Heart left ventricle (tissue), 16 donors: ENCODE measurements at regions not wholly inside any gene's neighbourhood (a gene's known extent, or its start where the extent isn't known, plus 50 kb on each side); places are given as distances from the start of the nearest gene placed in this dataset.

ENCODE experiments used
- ATAC-seq, 4 donors: fragments of 200-7000 bp; cut with Tn5 transposase; one replicate each; pipeline ENCODE4 v1.9.1; 2020 to 2022; ENCODE audit warnings: moderate library complexity in 4 of 4, mild to moderate bottlenecking in 3 of 4, moderate number of reproducible peaks in 1 of 4
- DNase-seq, 5 donors: peaks; one replicate each; pipeline ENCODE4 v3.0.0-alpha.2; 2020
- H3K27ac ChIP-seq, 12 donors: fragments of 200-600 bp; sonication (generic) in 4 of 12; one replicate each; pipeline versions ENCODE4 v1.5.0 to v1.8.0; 2016 to 2022; ENCODE audit warnings: mild to moderate bottlenecking in 2 of 12
- H3K27me3 ChIP-seq, 9 donors: fragments of 200-600 bp; sonication (generic) in 2 of 9; one replicate each; pipeline versions ENCODE4 v1.5.1 to v1.8.0; 2016 to 2022; ENCODE audit warnings: mild to moderate bottlenecking in 3 of 9
- H3K36me3 ChIP-seq, 9 donors: fragments of 200-600 bp; sonication (generic) in 2 of 9; one replicate each; pipeline versions ENCODE4 v1.5.0 to v1.8.0; 2018 to 2022; ENCODE audit warnings: mild to moderate bottlenecking in 2 of 9
- H3K4me1 ChIP-seq, 12 donors: fragments of 200-600 bp; sonication (generic) in 4 of 12; one replicate each; pipeline versions ENCODE4 v1.5.0 to v1.8.0; 2016 to 2022; ENCODE audit warnings: mild to moderate bottlenecking in 3 of 12
- H3K4me3 ChIP-seq, 12 donors: fragments of 200-600 bp; sonication (generic) in 4 of 12; one replicate each; pipeline versions ENCODE4 v1.5.0 to v1.8.0; 2017 to 2022; ENCODE audit warnings: mild to moderate bottlenecking in 9 of 12, moderate library complexity in 4 of 12
- H3K9me3 ChIP-seq, 12 donors: fragments of 200-600 bp; sonication (generic) in 4 of 12; one replicate each; pipeline versions ENCODE4 v1.5.0 to v1.8.0; 2016 to 2022; ENCODE audit warnings: mild to moderate bottlenecking in 1 of 12
- POLR2A ChIP-seq, 2 donors: fragments of 450-650 bp; IDR thresholded peaks; one replicate each; pipeline ENCODE4 v1.6.1; 2017; ENCODE audit warnings: antibody characterized with exemption in 2 of 2, mild to moderate bottlenecking in 2 of 2, moderate library complexity in 2 of 2
- WGBS, 4 donors: extraction: QIAGEN DNeasy Blood & Tissue Kit in 2 of 4; methylation state at CpG; one replicate each; pipeline versions ENCODE4 v1.1.5 to v1.1.7; 2013 to 2018; 5-methylcytosine and 5-hydroxymethylcytosine counted together
- intact Hi-C, 10 donors: fragments of 100-400 bp; cut with DNase I; formaldehyde crosslinking; loops; one replicate each; pipeline versions ENCODE4 v1.11.1 to v1.14.2; 2022
- TF ChIP-seq, protein P1 (sequence below), 12 donors: fragments of 200-600 bp; sonication (generic) in 4 of 12; IDR thresholded peaks; one replicate each; pipeline versions ENCODE4 v1.5.0 to v1.8.0; 2018 to 2022; ENCODE audit warnings: antibody characterized with exemption in 12 of 12, mild to moderate bottlenecking in 5 of 12
- donor health status: ischemic (EF 13 %, LVEDD 7.1; RV severe dilation, severe dysfunction).
- donor health status: healthy with polysubstance abuse.
- donor health status: DM: no; HTN: yes; CAD: no.
- donor health status: DM: no; HTN: no; CAD: no.
- donor health status: ischemic (EF 25% LVEDD 6.9; RV normal size, moderate dysfunction).
- donor health status: ischemic (EF 25% LVEDD 5.7; RV mildly dilated, moderate dysfunction).
- donor health status: healthy.
- donor health status: DM: yes; HTN: yes; CAD: no.
- donor health status: ischemic (EF 35%, LVEDD 5.7; RV mildly dilated, moderate dysfunction).
- donor health status: nonischemic (EF 11% LVEDD 7.7; RV severe dilation, severe dysfunction).
- donor health status: DM: yes; HTN: yes; CAD: no.
- donor health status: PGD.
- donor health status: ischemic (EF 29% LVEDD 5.4; RV normal size, mild dysfunction).
- donor health status: nonischemic (EF 23%, LVEDD 6.1; RV moderate dilation, normal function).

DNA sequence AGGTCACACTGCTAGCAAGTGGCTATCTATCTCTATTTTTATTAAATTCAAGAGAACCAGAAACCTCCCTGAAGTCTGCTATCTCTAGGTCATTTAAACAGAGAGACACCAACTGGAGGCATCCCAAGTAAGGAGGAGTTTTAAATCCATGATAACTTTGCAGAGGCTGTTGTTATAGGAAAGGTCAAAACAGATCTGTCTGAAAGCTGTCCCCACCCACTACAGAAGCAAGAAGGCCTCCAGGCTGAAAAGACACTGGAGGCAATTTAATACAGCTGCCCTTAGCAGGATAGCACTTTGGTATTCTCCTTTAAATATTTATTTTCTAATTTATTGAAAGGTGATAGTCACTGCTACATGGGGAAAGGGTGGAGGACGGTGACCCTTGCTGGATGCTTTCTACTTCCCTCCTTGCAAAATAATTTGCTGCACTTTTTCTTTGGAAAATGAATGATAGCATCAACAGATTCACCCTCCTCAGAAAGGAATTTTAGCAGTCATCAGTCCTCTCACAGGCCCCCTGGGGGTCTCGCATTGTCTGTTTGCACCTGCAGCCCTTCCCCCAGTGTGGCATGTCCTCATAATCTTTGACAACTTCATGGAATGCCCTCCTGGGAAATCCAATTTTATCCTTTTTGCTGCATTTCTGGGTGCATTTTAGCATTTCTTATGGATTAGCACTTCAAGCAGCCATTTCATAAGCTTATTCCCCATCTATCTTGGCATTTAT is 429.5 kb upstream of the TNP1 start:
- DNase-seq = peak in 1 of 5 donors; percentile 35
- Histone ChIP-seq H3K4me3 (no peak overlapping the region), H3K27me3 (peaks cover 0 to 6% (median 0%) of the 10 kb centered on the region in 9 donors), H3K4me1 (peaks cover 0 to 23% (median 13%) of the 10 kb centered on the region in 12 donors), H3K27ac (peak overlapping the region in 10 of 12 donors; percentile 8 to 78 (median 40)), H3K9me3 (no peaks in the 10 kb centered on the region), H3K36me3 (no peaks in the 10 kb centered on the region)
- 64 to 82% (median 76%) methylated on average over 2 of the region's 2 CpGs for WGBS, 4 donors
- peak; percentile 62 to 78 (median 72) for ATAC-seq
- no peak for TF ChIP-seq POLR2A (IDR thresholded peaks at IDR 0.05)
- TF ChIP-seq, protein P1, sequence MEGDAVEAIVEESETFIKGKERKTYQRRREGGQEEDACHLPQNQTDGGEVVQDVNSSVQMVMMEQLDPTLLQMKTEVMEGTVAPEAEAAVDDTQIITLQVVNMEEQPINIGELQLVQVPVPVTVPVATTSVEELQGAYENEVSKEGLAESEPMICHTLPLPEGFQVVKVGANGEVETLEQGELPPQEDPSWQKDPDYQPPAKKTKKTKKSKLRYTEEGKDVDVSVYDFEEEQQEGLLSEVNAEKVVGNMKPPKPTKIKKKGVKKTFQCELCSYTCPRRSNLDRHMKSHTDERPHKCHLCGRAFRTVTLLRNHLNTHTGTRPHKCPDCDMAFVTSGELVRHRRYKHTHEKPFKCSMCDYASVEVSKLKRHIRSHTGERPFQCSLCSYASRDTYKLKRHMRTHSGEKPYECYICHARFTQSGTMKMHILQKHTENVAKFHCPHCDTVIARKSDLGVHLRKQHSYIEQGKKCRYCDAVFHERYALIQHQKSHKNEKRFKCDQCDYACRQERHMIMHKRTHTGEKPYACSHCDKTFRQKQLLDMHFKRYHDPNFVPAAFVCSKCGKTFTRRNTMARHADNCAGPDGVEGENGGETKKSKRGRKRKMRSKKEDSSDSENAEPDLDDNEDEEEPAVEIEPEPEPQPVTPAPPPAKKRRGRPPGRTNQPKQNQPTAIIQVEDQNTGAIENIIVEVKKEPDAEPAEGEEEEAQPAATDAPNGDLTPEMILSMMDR (IDR thresholded peaks at IDR 0.05) = no peak
- intact Hi-C loops = no loop called here

DNA sequence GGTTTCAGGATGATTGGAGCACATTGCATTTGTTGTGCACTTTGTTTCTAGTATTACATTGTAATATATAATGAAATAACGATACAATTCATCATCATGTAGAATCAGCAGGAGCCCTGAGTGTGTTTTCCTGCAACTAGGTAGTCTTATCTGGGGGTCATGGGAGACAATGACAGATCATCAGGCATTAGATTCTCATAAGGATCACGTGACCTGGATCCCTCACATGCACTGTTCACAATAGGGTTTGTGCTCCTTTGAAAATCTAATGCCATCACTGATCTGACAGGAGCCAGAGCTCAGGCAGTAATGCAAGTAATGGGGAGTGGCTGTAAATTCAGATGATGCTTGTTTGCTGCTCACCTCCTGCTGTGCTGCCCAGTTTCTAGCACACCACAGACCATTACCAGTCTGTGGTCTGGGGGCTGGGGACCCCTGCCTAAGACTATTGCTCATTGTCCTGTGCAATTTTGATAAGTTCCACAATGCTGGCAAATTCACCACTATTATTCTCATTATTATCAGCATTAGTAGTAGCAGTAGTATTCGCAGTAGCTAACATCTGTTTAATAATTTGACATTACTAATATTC is 428.7 kb upstream of the TNP1 start:
- no peak overlapping the region for H3K4me3 ChIP-seq
- no peaks in the 10 kb centered on the region for H3K9me3 ChIP-seq
- peak overlapping the region in 6 of 12 donors; percentile 36 to 78 (median 50) for H3K27ac ChIP-seq
- H3K4me1 ChIP-seq = peaks cover 0 to 28% (median 13%) of the 10 kb centered on the region in 12 donors
- H3K27me3 ChIP-seq = peaks cover 0 to 6% (median 0%) of the 10 kb centered on the region in 9 donors
- no peak for TF ChIP-seq POLR2A (IDR thresholded peaks at IDR 0.05)
- TF ChIP-seq, protein P1 (IDR thresholded peaks at IDR 0.05) = no peak
- DNase-seq (no peak), ATAC-seq (no peak)
- 31 to 90% (median 72%) methylated on average over 3 of the region's 3 CpGs for WGBS, 4 donors
- intact Hi-C loops = no loop called here
- no peaks in the 10 kb centered on the region for H3K36me3 ChIP-seq

DNA sequence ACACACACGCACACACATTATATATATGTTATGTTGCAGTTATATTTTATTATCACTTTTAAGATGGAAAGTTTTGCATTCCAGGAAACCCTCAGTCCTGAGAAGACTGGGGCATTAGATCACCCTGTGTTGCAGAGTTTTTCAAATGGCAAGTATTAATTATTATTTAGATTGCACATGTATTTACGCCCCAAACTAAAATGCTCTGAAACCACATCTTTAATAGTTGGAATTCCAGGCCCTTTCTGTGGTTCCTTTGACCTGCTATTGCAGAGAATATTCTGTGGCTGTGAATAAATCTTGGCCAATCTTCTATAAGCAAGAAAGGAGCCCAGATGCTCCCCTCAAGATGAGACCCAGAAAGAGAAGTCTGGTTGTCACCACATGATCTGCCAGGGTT is 427.0 kb upstream of the TNP1 start:
- H3K9me3 ChIP-seq = no peaks in the 10 kb centered on the region
- peaks cover 0 to 28% (median 13%) of the 10 kb centered on the region in 12 donors for H3K4me1 ChIP-seq
- TF ChIP-seq, protein P1 (IDR thresholded peaks at IDR 0.05) = no peak
- TF ChIP-seq POLR2A (IDR thresholded peaks at IDR 0.05) = no peak
- WGBS, 4 donors = 95 to 100% (median 98%) methylated on average over 2 of the region's 2 CpGs
- DNase-seq (no peak), ATAC-seq (no peak)
- intact Hi-C loops = no loop called here
- H3K36me3 ChIP-seq = no peaks in the 10 kb centered on the region
- no peak overlapping the region for H3K27ac ChIP-seq
- H3K4me3 ChIP-seq = no peak overlapping the region
- peaks cover 0 to 6% (median 0%) of the 10 kb centered on the region in 9 donors for H3K27me3 ChIP-seq

DNA sequence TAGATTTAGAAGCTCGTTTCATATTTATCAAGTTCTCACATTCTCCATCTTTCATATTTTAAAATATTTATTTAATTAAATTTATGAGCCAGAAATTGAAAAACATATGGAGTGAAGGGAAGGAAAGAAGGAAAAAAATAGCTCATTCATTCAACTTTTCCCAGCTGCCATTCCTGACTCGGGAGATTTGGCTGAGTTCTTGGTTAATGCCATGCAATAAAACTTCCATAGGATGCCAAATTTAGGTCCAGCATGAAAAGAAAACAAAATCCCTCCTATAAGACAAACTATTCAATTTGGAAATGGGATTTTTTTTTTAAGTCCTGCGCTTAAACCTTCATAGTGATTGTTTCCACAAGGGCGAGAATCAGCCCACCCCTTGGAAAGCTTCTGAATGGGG is 426.1 kb upstream of the TNP1 start:
- Histone ChIP-seq H3K27ac (no peak overlapping the region), H3K4me3 (no peak overlapping the region), H3K4me1 (peaks cover 0 to 24% (median 13%) of the 10 kb centered on the region in 12 donors), H3K36me3 (no peaks in the 10 kb centered on the region), H3K9me3 (no peaks in the 10 kb centered on the region), H3K27me3 (peaks cover 0 to 6% (median 0%) of the 10 kb centered on the region in 9 donors)
- intact Hi-C loops = no loop called here
- TF ChIP-seq POLR2A (IDR thresholded peaks at IDR 0.05) = no peak
- TF ChIP-seq, protein P1 (IDR thresholded peaks at IDR 0.05) = no peak
- 91 to 96% (median 93%) methylated on average over 4 of the region's 4 CpGs for WGBS, 4 donors
- DNase-seq (no peak), ATAC-seq (no peak)
